ENCODE measurements at regions not wholly inside any gene's neighbourhood (a gene's known extent, or its start where the extent isn't known, plus 50 kb on each side); places are given as distances from the start of the nearest gene placed in this dataset.

DNA sequence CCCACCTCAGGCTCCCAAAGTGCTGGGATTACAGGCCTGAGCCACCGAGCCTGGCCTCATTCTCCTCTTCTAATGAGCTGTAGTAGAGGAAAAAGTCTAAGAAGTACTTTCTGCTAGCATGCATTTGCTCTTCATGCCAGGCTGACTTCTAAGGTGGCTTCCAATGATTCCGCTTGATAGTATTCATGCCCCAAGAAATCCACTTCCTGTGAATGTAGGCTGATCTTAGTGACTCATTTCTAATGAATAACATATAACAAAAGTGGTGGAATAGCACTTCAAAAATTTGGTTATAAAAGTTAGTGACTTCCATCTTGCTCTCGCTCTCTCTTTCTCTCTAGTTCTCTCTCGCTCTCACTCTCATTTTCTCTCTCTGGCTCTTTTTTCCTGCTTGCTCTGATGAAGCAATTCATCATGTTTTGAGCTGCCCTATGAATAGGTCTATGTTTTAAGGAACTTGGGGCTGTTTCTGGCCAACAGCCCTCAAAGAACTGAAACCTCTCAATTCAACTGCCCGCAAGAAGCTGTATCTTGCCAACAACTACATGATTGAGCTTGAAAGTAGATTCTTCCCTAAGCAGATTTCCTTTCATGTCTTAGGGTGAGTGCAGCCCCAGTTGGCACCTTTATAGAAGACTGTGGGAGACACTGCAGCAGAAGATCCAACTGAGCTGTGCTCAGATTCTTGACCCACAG lies 282.9 kb downstream of the RMST start:
- H3K9ac ChIP-seq (ENCODE audit: low read length), result no peak overlapping the region
- no peaks in the 10 kb centered on the region for H3K27me3 ChIP-seq (ENCODE audit: control insufficient read depth, insufficient read depth, low read length)
- H3K27ac ChIP-seq (ENCODE audit: low read depth, low read length), result no peak overlapping the region
- H3K4me1 ChIP-seq (ENCODE audit: control insufficient read depth, insufficient read depth, low read length), result no peaks in the 10 kb centered on the region
- H3K36me3 ChIP-seq (ENCODE audit: control insufficient read depth, insufficient read depth, low read length), result no peaks in the 10 kb centered on the region
- no peak overlapping the region for H3K4me3 ChIP-seq (ENCODE audit: low read length)

- no peaks in the 10 kb centered on the region for H3K4me1 ChIP-seq (ENCODE audit: control insufficient read depth, insufficient read depth, low read length)
- no peaks in the 10 kb centered on the region for H3K27me3 ChIP-seq (ENCODE audit: control insufficient read depth, insufficient read depth, low read length)
- H3K36me3 ChIP-seq (ENCODE audit: control insufficient read depth, insufficient read depth, low read length), result no peaks in the 10 kb centered on the region
- H3K27ac ChIP-seq (ENCODE audit: low read depth, low read length), result no peak overlapping the region
- H3K4me3 ChIP-seq (ENCODE audit: low read length), result no peak overlapping the region
- no peak overlapping the region for H3K9ac ChIP-seq (ENCODE audit: low read length)
Measured at GRCh38 chr12:97748298-97748697, 285.7 kb downstream of the RMST start.

DNA sequence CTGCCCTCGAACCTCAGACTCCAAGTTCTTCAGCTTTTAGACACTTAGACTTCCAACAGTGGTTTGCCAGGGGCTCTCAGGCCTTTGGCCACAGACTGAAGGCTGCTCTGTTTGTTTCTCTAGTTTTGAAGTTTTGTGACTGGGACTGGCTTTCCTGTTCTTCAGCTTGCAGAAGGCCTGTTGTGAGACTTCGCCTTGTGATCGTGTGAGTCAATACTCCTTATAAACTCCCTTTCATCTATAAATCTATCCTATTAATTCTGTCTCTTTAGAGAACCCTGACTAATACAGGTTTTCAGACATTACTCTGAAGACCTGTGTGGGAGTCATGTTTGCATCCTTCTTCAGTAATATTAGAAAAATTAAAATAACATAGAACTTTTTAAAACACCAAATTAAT lies 289.1 kb downstream of the RMST start:
- Histone ChIP-seq H3K4me1 (ENCODE audit: control insufficient read depth, insufficient read depth, low read length) (no peaks in the 10 kb centered on the region), H3K27me3 (ENCODE audit: control insufficient read depth, insufficient read depth, low read length) (no peaks in the 10 kb centered on the region), H3K4me3 (ENCODE audit: low read length) (no peak overlapping the region), H3K36me3 (ENCODE audit: control insufficient read depth, insufficient read depth, low read length) (no peaks in the 10 kb centered on the region), H3K27ac (ENCODE audit: low read depth, low read length) (no peak overlapping the region), H3K9ac (ENCODE audit: low read length) (no peak overlapping the region)

GRCh38 chr12:97752129-97752528 lies 289.5 kb downstream of the RMST start:
- Histone ChIP-seq H3K36me3 (ENCODE audit: control insufficient read depth, insufficient read depth, low read length) (no peaks in the 10 kb centered on the region), H3K4me1 (ENCODE audit: control insufficient read depth, insufficient read depth, low read length) (no peaks in the 10 kb centered on the region), H3K27me3 (ENCODE audit: control insufficient read depth, insufficient read depth, low read length) (no peaks in the 10 kb centered on the region), H3K4me3 (ENCODE audit: low read length) (no peak overlapping the region), H3K27ac (ENCODE audit: low read depth, low read length) (no peak overlapping the region), H3K9ac (ENCODE audit: low read length) (no peak overlapping the region)

GRCh38 chr12:97753332-97753731 lies 290.7 kb downstream of the RMST start:
- no peaks in the 10 kb centered on the region for H3K4me1 ChIP-seq (ENCODE audit: control insufficient read depth, insufficient read depth, low read length)
- H3K27me3 ChIP-seq (ENCODE audit: control insufficient read depth, insufficient read depth, low read length), result no peaks in the 10 kb centered on the region
- H3K4me3 ChIP-seq (ENCODE audit: low read length), result no peak overlapping the region
- no peaks in the 10 kb centered on the region for H3K36me3 ChIP-seq (ENCODE audit: control insufficient read depth, insufficient read depth, low read length)
- H3K9ac ChIP-seq (ENCODE audit: low read length), result no peak overlapping the region
- H3K27ac ChIP-seq (ENCODE audit: low read depth, low read length), result no peak overlapping the region

DNA sequence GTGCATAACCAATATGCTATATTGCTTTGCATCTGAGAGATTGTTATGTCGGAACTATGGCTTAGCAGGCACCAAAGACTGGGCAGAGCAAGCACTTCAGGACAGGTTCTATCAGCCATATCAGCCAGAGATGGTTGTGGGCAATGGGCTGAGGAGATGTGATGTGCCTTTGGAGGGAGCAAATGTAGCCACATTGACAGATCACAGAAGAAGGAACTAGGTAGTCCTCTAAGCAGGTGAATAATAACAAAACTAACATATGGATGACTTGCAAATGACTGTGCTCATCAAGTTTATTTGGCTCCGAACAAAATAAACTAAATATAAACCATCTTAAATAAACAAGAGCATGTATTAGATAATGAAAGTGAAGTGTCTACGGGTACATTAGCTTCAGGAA lies 291.7 kb downstream of the RMST start:
- H3K27ac ChIP-seq (ENCODE audit: low read depth, low read length), result no peak overlapping the region
- H3K27me3 ChIP-seq (ENCODE audit: control insufficient read depth, insufficient read depth, low read length), result no peaks in the 10 kb centered on the region
- no peaks in the 10 kb centered on the region for H3K36me3 ChIP-seq (ENCODE audit: control insufficient read depth, insufficient read depth, low read length)
- no peak overlapping the region for H3K9ac ChIP-seq (ENCODE audit: low read length)
- H3K4me1 ChIP-seq (ENCODE audit: control insufficient read depth, insufficient read depth, low read length), result no peaks in the 10 kb centered on the region
- H3K4me3 ChIP-seq (ENCODE audit: low read length), result no peak overlapping the region

DNA sequence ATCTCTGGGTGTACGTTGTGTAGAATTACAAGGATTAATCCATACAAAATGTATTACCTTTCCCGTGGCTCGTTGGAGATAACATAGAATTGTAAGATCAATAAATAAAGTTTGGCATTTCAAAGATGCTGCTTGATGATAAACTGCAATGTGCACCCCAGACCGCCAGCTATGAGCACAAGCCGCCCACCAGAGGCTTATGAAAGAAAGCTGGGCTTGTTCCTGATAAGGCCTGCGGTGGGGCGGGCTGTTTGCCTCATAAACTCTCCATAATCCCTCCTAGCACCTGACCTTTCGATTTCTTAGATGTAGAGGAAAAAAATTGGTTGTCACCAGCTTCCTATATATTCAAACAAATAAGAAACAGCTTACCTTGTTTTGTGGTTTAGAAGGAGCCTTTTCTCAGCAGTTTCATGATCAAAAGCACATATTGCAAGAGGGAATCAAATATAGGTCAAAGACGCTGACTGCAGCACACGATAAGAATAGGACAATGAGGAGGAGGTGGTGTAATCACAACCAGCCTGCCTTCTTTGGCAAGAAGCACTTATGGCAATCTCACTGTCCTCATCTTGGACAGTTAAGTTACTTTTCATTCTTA lies 293.6 kb downstream of the RMST start:
- Histone ChIP-seq H3K4me1 (ENCODE audit: control insufficient read depth, insufficient read depth, low read length) (no peaks in the 10 kb centered on the region), H3K27me3 (ENCODE audit: control insufficient read depth, insufficient read depth, low read length) (no peaks in the 10 kb centered on the region), H3K4me3 (ENCODE audit: low read length) (no peak overlapping the region), H3K9ac (ENCODE audit: low read length) (no peak overlapping the region), H3K27ac (ENCODE audit: low read depth, low read length) (no peak overlapping the region), H3K36me3 (ENCODE audit: control insufficient read depth, insufficient read depth, low read length) (no peaks in the 10 kb centered on the region)

GRCh38 chr12:97756741-97757140 lies 294.1 kb downstream of the RMST start:
- no peak overlapping the region for H3K9ac ChIP-seq (ENCODE audit: low read length)
- no peak overlapping the region for H3K4me3 ChIP-seq (ENCODE audit: low read length)
- no peak overlapping the region for H3K27ac ChIP-seq (ENCODE audit: low read depth, low read length)
- H3K36me3 ChIP-seq (ENCODE audit: control insufficient read depth, insufficient read depth, low read length), result no peaks in the 10 kb centered on the region
- no peaks in the 10 kb centered on the region for H3K4me1 ChIP-seq (ENCODE audit: control insufficient read depth, insufficient read depth, low read length)
- H3K27me3 ChIP-seq (ENCODE audit: control insufficient read depth, insufficient read depth, low read length), result no peaks in the 10 kb centered on the region

GRCh38 chr12:97757481-97758193 lies 295.0 kb downstream of the RMST start:
- Histone ChIP-seq H3K4me3 (ENCODE audit: low read length) (no peak overlapping the region), H3K36me3 (ENCODE audit: control insufficient read depth, insufficient read depth, low read length) (no peaks in the 10 kb centered on the region), H3K9ac (ENCODE audit: low read length) (no peak overlapping the region), H3K27ac (ENCODE audit: low read depth, low read length) (peak overlapping the region; percentile 11), H3K4me1 (ENCODE audit: control insufficient read depth, insufficient read depth, low read length) (no peaks in the 10 kb centered on the region), H3K27me3 (ENCODE audit: control insufficient read depth, insufficient read depth, low read length) (no peaks in the 10 kb centered on the region)

DNA sequence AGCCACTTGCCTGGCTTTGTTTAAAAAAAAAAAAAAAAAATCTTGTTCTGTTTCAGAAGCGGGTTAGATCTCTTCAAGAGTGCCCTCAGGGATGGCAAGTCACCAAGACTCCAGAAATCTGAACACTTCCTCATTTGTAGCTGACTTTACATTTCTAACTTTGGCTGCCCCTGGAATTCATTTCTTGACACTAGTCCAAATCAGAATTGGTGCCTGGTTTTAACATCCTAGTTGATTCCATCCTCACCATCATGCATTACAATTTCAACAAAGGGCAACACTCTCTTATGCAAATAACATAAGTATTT lies 295.5 kb downstream of the RMST start:
- Histone ChIP-seq H3K4me3 (ENCODE audit: low read length) (no peak overlapping the region), H3K27me3 (ENCODE audit: control insufficient read depth, insufficient read depth, low read length) (no peaks in the 10 kb centered on the region), H3K9ac (ENCODE audit: low read length) (no peak overlapping the region), H3K36me3 (ENCODE audit: control insufficient read depth, insufficient read depth, low read length) (no peaks in the 10 kb centered on the region), H3K4me1 (ENCODE audit: control insufficient read depth, insufficient read depth, low read length) (no peaks in the 10 kb centered on the region), H3K27ac (ENCODE audit: low read depth, low read length) (no peak overlapping the region)

GRCh38 chr12:97758586-97758985 lies 296.0 kb downstream of the RMST start:
- H3K27ac ChIP-seq (ENCODE audit: low read depth, low read length), result no peak overlapping the region
- H3K4me1 ChIP-seq (ENCODE audit: control insufficient read depth, insufficient read depth, low read length), result no peaks in the 10 kb centered on the region
- no peaks in the 10 kb centered on the region for H3K36me3 ChIP-seq (ENCODE audit: control insufficient read depth, insufficient read depth, low read length)

DNA sequence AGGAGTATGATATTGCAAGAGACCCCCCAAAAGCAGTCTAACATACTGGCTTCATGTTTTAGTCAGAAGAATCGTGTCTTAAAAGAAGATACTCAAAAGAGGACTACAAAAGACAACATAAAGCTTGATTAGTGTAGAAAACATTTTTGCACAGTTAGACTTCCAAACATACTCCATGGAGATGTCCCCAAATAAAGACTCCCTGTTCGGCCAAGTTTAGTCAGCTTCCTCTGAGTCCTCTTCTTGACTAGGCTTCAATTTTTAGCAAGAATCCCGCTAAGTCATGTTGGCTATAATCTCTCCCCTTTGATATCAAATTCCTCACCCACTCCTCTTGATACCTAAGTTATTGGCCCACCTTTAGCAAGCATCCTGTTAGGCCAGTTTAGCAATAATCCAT lies 298.0 kb downstream of the RMST start:
- Histone ChIP-seq H3K36me3 (ENCODE audit: control insufficient read depth, insufficient read depth, low read length) (no peaks in the 10 kb centered on the region), H3K27ac (ENCODE audit: low read depth, low read length) (no peak overlapping the region), H3K4me1 (ENCODE audit: control insufficient read depth, insufficient read depth, low read length) (no peaks in the 10 kb centered on the region), H3K27me3 (ENCODE audit: control insufficient read depth, insufficient read depth, low read length) (no peaks in the 10 kb centered on the region), H3K4me3 (ENCODE audit: low read length) (no peak overlapping the region), H3K9ac (ENCODE audit: low read length) (no peak overlapping the region)

More at GRCh38 chr12:97758586-97758985, 296.0 kb downstream of the RMST start:
- Histone ChIP-seq H3K9ac (ENCODE audit: low read length) (no peak overlapping the region), H3K4me3 (ENCODE audit: low read length) (no peak overlapping the region), H3K27me3 (ENCODE audit: control insufficient read depth, insufficient read depth, low read length) (no peaks in the 10 kb centered on the region)

DNA sequence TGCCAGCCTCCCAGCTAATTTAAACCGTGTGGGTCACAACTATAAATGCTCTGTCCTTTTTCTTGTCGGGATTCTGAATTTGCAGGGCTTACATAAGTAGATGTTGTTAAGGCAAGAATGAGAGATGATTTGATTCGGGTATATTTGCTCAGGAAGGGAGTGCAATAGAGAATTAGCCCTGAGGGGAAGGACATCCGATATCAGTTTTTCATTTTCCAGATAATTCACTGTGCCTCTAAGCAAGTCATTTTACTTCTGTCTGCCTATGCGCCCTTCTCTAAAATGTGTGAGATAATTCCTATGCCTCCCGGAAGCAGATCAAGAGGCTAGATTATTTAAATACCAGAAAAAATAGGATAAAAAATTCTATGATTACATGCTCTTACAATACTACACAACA lies 300.5 kb downstream of the RMST start:
- H3K27me3 ChIP-seq (ENCODE audit: control insufficient read depth, insufficient read depth, low read length), result no peaks in the 10 kb centered on the region
- no peaks in the 10 kb centered on the region for H3K36me3 ChIP-seq (ENCODE audit: control insufficient read depth, insufficient read depth, low read length)
- no peaks in the 10 kb centered on the region for H3K4me1 ChIP-seq (ENCODE audit: control insufficient read depth, insufficient read depth, low read length)
- no peak overlapping the region for H3K4me3 ChIP-seq (ENCODE audit: low read length)
- no peak overlapping the region for H3K27ac ChIP-seq (ENCODE audit: low read depth, low read length)
- no peak overlapping the region for H3K9ac ChIP-seq (ENCODE audit: low read length)
